SK-N-SH (cell line): ENCODE measurements at regions not wholly inside any gene's neighbourhood (a gene's known extent, or its start where the extent isn't known, plus 50 kb on each side); places are given as distances from the start of the nearest gene placed in this dataset.
"Not testable (repeated sequence)": the region's sequence is repeated elsewhere in the genome, so short reads cannot be mapped to it uniquely, and the experiment has no call there.

ENCODE experiments used
- CTCF ChIA-PET: fragments of 300-600, 350-600 bp; formaldehyde crosslinking; extraction: SDS; loops from one replicate; lab custom pipeline; 2021; lab: Yijun Ruan, JAX
- POLR2A ChIA-PET: fragments of 350-600 bp; sonication (Branson Sonifier 250); formaldehyde crosslinking; extraction: SDS; loops from one replicate; lab custom pipeline; 2020; ENCODE audit warnings: antibody characterized with exemption, inconsistent platforms; lab: Yijun Ruan, JAX
- DNase-seq: peaks from one replicate; pipeline ENCODE4 v3.0.0; 2012
- H2AFZ ChIP-seq: fragments of 200-600 bp; sonication (generic); 2 replicates; pipeline ENCODE4 v1.8.1; 2016; ENCODE audit warnings: antibody characterized with exemption, mild to moderate bottlenecking, low read depth
- H3F3A ChIP-seq: fragments of 200-600 bp; sonication (generic); replicated peaks from 2 replicates; pipeline ENCODE3; 2016; ENCODE audit warnings: antibody characterized with exemption, mild to moderate bottlenecking; ENCODE audit not compliant: insufficient read depth
- H3K27ac ChIP-seq, 2 experiments: fragments of 200-500 bp in 1 of 2; fragments of 200-600 bp in 1 of 2; sonication (Bioruptor generic) in 1 of 2; sonication (generic), shearing (Covaris generic) in 1 of 2; 2 replicates each; pipeline versions ENCODE4 v1.5.1 to v1.6.1; 2014 to 2016; ENCODE audit warnings: low read depth in 2 of 2, inconsistent platforms in 1 of 2, low read length in 1 of 2, mild to moderate bottlenecking in 1 of 2, mixed read lengths in 1 of 2
- H3K27me3 ChIP-seq: fragments of 200-600 bp; sonication (generic), shearing (Covaris generic); 2 replicates; pipeline ENCODE4 v1.6.1; 2016; ENCODE audit warnings: mixed run types; ENCODE audit not compliant: insufficient read depth
- H3K36me3 ChIP-seq, 2 experiments: fragments of 200-500 bp in 1 of 2; fragments of 200-600 bp in 1 of 2; sonication (Bioruptor generic) in 1 of 2; sonication (generic) in 1 of 2; replicated peaks in 1 of 2; 2 replicates each; pipeline versions ENCODE3 to v1.5.1; 2014 to 2016; ENCODE audit warnings: low read length in 1 of 2, mild to moderate bottlenecking in 1 of 2; ENCODE audit not compliant: insufficient read depth in 2 of 2, control insufficient read depth in 1 of 2
- H3K4me1 ChIP-seq, 2 experiments: fragments of 200-500 bp in 1 of 2; fragments of 200-600 bp in 1 of 2; sonication (Bioruptor generic) in 1 of 2; sonication (generic), shearing (Covaris generic) in 1 of 2; 2 replicates each; pipeline versions ENCODE4 v1.5.1 to v1.6.1; 2014 to 2016; ENCODE audit warnings: low read depth in 1 of 2, low read length in 1 of 2, mixed run types in 1 of 2; ENCODE audit not compliant: insufficient read depth in 2 of 2, control insufficient read depth in 1 of 2
- H3K4me2 ChIP-seq: fragments of 200-600 bp; sonication (generic), shearing (Covaris generic); 2 replicates; pipeline ENCODE4 v1.6.1; 2017; ENCODE audit warnings: mixed run types
- H3K4me3 ChIP-seq, 2 experiments: fragments of 200-500 bp in 1 of 2; fragments of 200-600 bp in 1 of 2; sonication (Bioruptor generic) in 1 of 2; sonication (generic), shearing (Covaris generic) in 1 of 2; 2 replicates each; pipeline versions ENCODE4 v1.5.1 to v1.8.1; 2014 to 2016; ENCODE audit warnings: low read depth in 2 of 2, inconsistent platforms in 1 of 2, low read length in 1 of 2, mild to moderate bottlenecking in 1 of 2, mixed read lengths in 1 of 2, moderate library complexity in 1 of 2
- H3K79me2 ChIP-seq: fragments of 200-600 bp; sonication (generic); 2 replicates; pipeline ENCODE4 v1.8.1; 2017; ENCODE audit warnings: mild to moderate bottlenecking; ENCODE audit not compliant: insufficient read depth
- H3K9ac ChIP-seq: fragments of 200-600 bp; sonication (generic); 2 replicates; pipeline ENCODE4 v1.6.1; 2017; ENCODE audit warnings: mixed run types
- H3K9me2 ChIP-seq: fragments of 200-600 bp; sonication (generic); 2 replicates; pipeline ENCODE4 v1.6.1; 2017; ENCODE audit warnings: mixed run types
- H3K9me3 ChIP-seq: fragments of 200-600 bp; sonication (generic); 2 replicates; pipeline ENCODE4 v1.6.1; 2017; ENCODE audit warnings: mixed run types, mild to moderate bottlenecking, moderate library complexity
- H4K20me1 ChIP-seq: fragments of 200-600 bp; sonication (generic); 2 replicates; pipeline ENCODE4 v1.6.1; 2017; ENCODE audit warnings: mild to moderate bottlenecking, mixed run types; ENCODE audit not compliant: insufficient read depth
- EP300 ChIP-seq, 2 experiments: IDR thresholded peaks; 2 replicates each; pipeline versions ENCODE4 v1.4.0 to v1.6.1; 2012; ENCODE audit warnings: borderline replicate concordance in 1 of 2, low read depth in 1 of 2, low read length in 1 of 2
- EZH2phosphoT487 ChIP-seq: fragments of 200-600 bp; sonication (generic); IDR thresholded peaks from 2 replicates; pipeline ENCODE4 v1.6.1; 2017; ENCODE audit warnings: low read depth, mixed run types, mild to moderate bottlenecking, antibody characterized with exemption, moderate library complexity, borderline replicate concordance
- FOSL2 ChIP-seq: IDR thresholded peaks from 2 replicates; pipeline ENCODE4 v1.4.0; 2012; ENCODE audit warnings: low read depth, mild to moderate bottlenecking, moderate library complexity, borderline replicate concordance
- FOXM1 ChIP-seq: IDR thresholded peaks from 2 replicates; pipeline ENCODE4 v1.4.0; 2012; ENCODE audit warnings: low read depth, mild to moderate bottlenecking
- MEF2A ChIP-seq: IDR thresholded peaks from 2 replicates; pipeline ENCODE4 v1.4.0; 2012; ENCODE audit warnings: low read depth, borderline replicate concordance
- NFIC ChIP-seq: IDR thresholded peaks from 2 replicates; pipeline ENCODE4 v1.4.0; 2012; ENCODE audit warnings: borderline replicate concordance
- RAD21 ChIP-seq: IDR thresholded peaks from 2 replicates; pipeline ENCODE4 v1.6.1; 2012; ENCODE audit warnings: mild to moderate bottlenecking, low read length
- RCOR1 ChIP-seq: fragments of 150-350 bp; IDR thresholded peaks from 2 replicates; pipeline ENCODE4 v1.6.1; 2017; ENCODE audit warnings: antibody characterized with exemption, low read length
- TCF12 ChIP-seq: IDR thresholded peaks from 2 replicates; pipeline ENCODE4 v1.4.0; 2012
- TEAD4 ChIP-seq: IDR thresholded peaks from 2 replicates; pipeline ENCODE4 v1.4.0; 2012; ENCODE audit warnings: mild to moderate bottlenecking, borderline replicate concordance; ENCODE audit not compliant: insufficient read depth
- WGBS: methylation state at CpG from one replicate; pipeline ENCODE4 v1.1.6; 2017; ENCODE audit warnings: low lambda C conversion rate; 5-methylcytosine and 5-hydroxymethylcytosine counted together
- TF ChIP-seq, protein P1 (sequence below): IDR thresholded peaks from 2 replicates; pipeline ENCODE4 v1.4.0; 2012; ENCODE audit warnings: low read depth, borderline replicate concordance
- TF ChIP-seq, protein P2 (sequence below): IDR thresholded peaks from 2 replicates; pipeline ENCODE4 v1.4.0; 2012; ENCODE audit warnings: low read depth

GRCh38 chr5:93990504-93991070 is 249.2 kb upstream of the POU5F2 start:
- no peaks in the 10 kb centered on the region for H3K79me2 ChIP-seq
- peak; percentile 21 for DNase-seq
- no peaks in the 10 kb centered on the region for H3K9me2 ChIP-seq
- H2AFZ ChIP-seq: no peak overlapping the region
- no peak overlapping the region for H3K4me2 ChIP-seq
- H4K20me1 ChIP-seq: no peaks in the 10 kb centered on the region
- H3K4me3 ChIP-seq: no peak overlapping the region
- H3K36me3 ChIP-seq: no peaks in the 10 kb centered on the region
- TF ChIP-seq MEF2A (no peak), TEAD4 (no peak), NFIC (no peak), EZH2phosphoT487 (no peak), RAD21 (no peak), FOSL2 (no peak), EP300 (IDR thresholded peaks at IDR 0.05; ENCODE audit: borderline replicate concordance in 1 of 2, low read depth in 1 of 2, low read length in 1 of 2) (no peak), FOXM1 (no peak), RCOR1 (no peak), TCF12 (no peak)
- TF ChIP-seq, protein P1, sequence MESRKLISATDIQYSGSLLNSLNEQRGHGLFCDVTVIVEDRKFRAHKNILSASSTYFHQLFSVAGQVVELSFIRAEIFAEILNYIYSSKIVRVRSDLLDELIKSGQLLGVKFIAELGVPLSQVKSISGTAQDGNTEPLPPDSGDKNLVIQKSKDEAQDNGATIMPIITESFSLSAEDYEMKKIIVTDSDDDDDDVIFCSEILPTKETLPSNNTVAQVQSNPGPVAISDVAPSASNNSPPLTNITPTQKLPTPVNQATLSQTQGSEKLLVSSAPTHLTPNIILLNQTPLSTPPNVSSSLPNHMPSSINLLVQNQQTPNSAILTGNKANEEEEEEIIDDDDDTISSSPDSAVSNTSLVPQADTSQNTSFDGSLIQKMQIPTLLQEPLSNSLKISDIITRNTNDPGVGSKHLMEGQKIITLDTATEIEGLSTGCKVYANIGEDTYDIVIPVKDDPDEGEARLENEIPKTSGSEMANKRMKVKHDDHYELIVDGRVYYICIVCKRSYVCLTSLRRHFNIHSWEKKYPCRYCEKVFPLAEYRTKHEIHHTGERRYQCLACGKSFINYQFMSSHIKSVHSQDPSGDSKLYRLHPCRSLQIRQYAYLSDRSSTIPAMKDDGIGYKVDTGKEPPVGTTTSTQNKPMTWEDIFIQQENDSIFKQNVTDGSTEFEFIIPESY: no peak
- TF ChIP-seq, protein P2, sequence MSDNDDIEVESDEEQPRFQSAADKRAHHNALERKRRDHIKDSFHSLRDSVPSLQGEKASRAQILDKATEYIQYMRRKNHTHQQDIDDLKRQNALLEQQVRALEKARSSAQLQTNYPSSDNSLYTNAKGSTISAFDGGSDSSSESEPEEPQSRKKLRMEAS: no peak
- H3K4me1 ChIP-seq: peaks cover 0 to 11% of the 10 kb centered on the region in 2 experiments; a peak in 2 of 4 replicates
- 98% methylated on average over 2 of the region's 2 CpGs for WGBS
- no peaks in the 10 kb centered on the region for H3K9me3 ChIP-seq
- no peaks in the 10 kb centered on the region for H3K27me3 ChIP-seq
- CTCF ChIA-PET: interaction anchor here (0.8 kb wide), 1 partner anchor 859 kb away, joined by 3 read pairs; no protein-coding TSS in a partner anchor
- POLR2A ChIA-PET: interaction anchor here (0.6 kb wide), 1 partner anchor 698 kb away, joined by 3 read pairs; no protein-coding TSS in a partner anchor
- H3F3A ChIP-seq: no peaks in the 10 kb centered on the region
- H3K27ac ChIP-seq: peak overlapping the region in 1 of 2 experiments; percentile 11; a peak in 1 of 4 replicates
- no peak overlapping the region for H3K9ac ChIP-seq

DNA sequence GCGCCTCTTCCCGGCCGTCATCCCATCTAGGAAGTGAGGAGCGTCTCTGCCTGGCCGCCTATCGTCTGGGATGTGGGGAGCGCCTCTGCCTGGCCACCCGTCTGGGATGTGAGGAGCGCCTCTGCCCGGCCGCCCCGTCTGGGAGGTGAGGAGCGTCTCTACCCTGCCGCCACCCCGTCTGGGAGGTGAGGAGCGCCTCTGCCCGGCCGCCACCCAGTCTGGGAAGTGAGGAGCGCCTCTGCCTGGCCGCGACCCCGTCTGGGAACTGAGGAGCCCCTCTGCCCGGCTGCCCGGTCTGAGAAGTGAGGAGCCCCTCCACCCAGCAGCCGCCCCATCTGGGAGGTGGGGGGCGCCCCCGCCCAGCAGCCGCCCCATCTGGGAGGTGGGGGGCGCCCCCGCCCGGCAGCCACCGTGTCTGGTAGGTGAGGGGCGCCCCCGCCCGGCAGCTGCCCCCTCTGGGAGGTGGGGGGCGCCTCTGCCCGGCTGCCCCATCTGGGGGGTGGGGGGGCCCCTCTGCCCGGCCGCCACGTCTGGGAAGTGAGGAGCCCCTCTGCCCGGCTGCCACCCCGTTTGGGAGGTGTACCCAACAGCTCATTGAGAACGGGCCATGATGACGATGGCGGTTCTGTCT is 244.7 kb upstream of the POU5F2 start:
- POLR2A ChIA-PET, H3K9me3 ChIP-seq, H3K4me1 ChIP-seq, H3K9ac ChIP-seq, DNase-seq, CTCF ChIA-PET, H3K4me3 ChIP-seq, H3K9me2 ChIP-seq, H2AFZ ChIP-seq, H3K79me2 ChIP-seq, H4K20me1 ChIP-seq, H3K27ac ChIP-seq, H3K27me3 ChIP-seq, H3F3A ChIP-seq, H3K36me3 ChIP-seq, H3K4me2 ChIP-seq: not testable (repeated sequence)
- 97% methylated on average over 14 of the region's 45 CpGs for WGBS
